Effector memory CD8-positive, alpha-beta T cell (primary cell): ENCODE measurements at regions not wholly inside any gene's neighbourhood (a gene's known extent, or its start where the extent isn't known, plus 50 kb on each side); places are given as distances from the start of the nearest gene placed in this dataset.
"Not testable (repeated sequence)": the region's sequence is repeated elsewhere in the genome, so short reads cannot be mapped to it uniquely, and the experiment has no call there.

ENCODE experiments used
- ATAC-seq: fragments of 150-1000 bp; cut with Tn5 transposase; replicated peaks from 2 replicates; pipeline ENCODE4 v1.10.0; 2021; ENCODE audit warnings: mild to moderate bottlenecking, moderate library complexity
- DNase-seq, 3 experiments: peaks; one replicate each; pipeline ENCODE4 v3.0.0; 2021
- H3K27ac Mint-ChIP-seq, 2 donors: one replicate each; pipeline ENCODE4 v1.8.0; 2022; ENCODE audit warnings: mild to moderate bottlenecking in 2 of 2, mixed read lengths in 2 of 2, moderate library complexity in 2 of 2
- H3K27me3 Mint-ChIP-seq, 2 donors: one replicate each; pipeline ENCODE4 v1.8.0; 2022; ENCODE audit warnings: mixed read lengths in 2 of 2
- H3K36me3 Mint-ChIP-seq: one replicate; pipeline ENCODE4 v1.8.0; 2022; ENCODE audit warnings: mild to moderate bottlenecking, moderate library complexity, mixed read lengths; ENCODE audit not compliant: insufficient read depth
- H3K4me1 Mint-ChIP-seq, 2 donors: one replicate each; pipeline ENCODE4 v1.8.0; 2022; ENCODE audit warnings: low read depth in 2 of 2, mixed read lengths in 2 of 2
- H3K4me3 Mint-ChIP-seq, 2 donors: one replicate each; pipeline ENCODE4 v1.8.0; 2022; ENCODE audit warnings: mild to moderate bottlenecking in 2 of 2, mixed read lengths in 2 of 2, moderate library complexity in 2 of 2
- H3K9me3 Mint-ChIP-seq, 2 donors: one replicate each; pipeline ENCODE4 v1.8.0; 2022; ENCODE audit warnings: mixed read lengths in 2 of 2

GRCh38 chr10:93232159-93232558 lies 158.5 kb downstream of the CYP26A1 start:
- H3K36me3 Mint-ChIP-seq, ATAC-seq, H3K4me1 Mint-ChIP-seq, H3K27ac Mint-ChIP-seq, H3K4me3 Mint-ChIP-seq, H3K9me3 Mint-ChIP-seq, DNase-seq: not testable (repeated sequence)
- peaks cover 33 to 40% of the 10 kb centered on the region in 2 donors for H3K27me3 Mint-ChIP-seq

- H3K27me3 Mint-ChIP-seq, result peaks cover 26 to 53% of the 10 kb centered on the region in 2 donors
- H3K27ac Mint-ChIP-seq, result not testable (repeated sequence)
Observed at GRCh38 chr10:93234940-93235339, 161.2 kb downstream of the CYP26A1 start.

GRCh38 chr10:93235686-93236085 lies 162.0 kb downstream of the CYP26A1 start:
- no peaks in the 10 kb centered on the region for H3K36me3 Mint-ChIP-seq
- no peaks in the 10 kb centered on the region for H3K4me1 Mint-ChIP-seq
- peaks cover 32 to 56% of the 10 kb centered on the region in 2 donors for H3K27me3 Mint-ChIP-seq
- no peak for DNase-seq
- ATAC-seq, result no peak
- no peak overlapping the region for H3K4me3 Mint-ChIP-seq
- H3K27ac Mint-ChIP-seq, result no peak overlapping the region
- H3K9me3 Mint-ChIP-seq, result no peaks in the 10 kb centered on the region

More at GRCh38 chr10:93234940-93235339, 161.2 kb downstream of the CYP26A1 start:
- not testable (repeated sequence) for H3K4me1 Mint-ChIP-seq, H3K9me3 Mint-ChIP-seq, DNase-seq, H3K4me3 Mint-ChIP-seq, ATAC-seq, H3K36me3 Mint-ChIP-seq

GRCh38 chr10:93236393-93237040 lies 162.8 kb downstream of the CYP26A1 start:
- Mint-ChIP-seq H3K9me3 (no peaks in the 10 kb centered on the region), H3K4me3 (no peak overlapping the region), H3K4me1 (no peaks in the 10 kb centered on the region), H3K27ac (no peak overlapping the region), H3K36me3 (no peaks in the 10 kb centered on the region), H3K27me3 (peaks cover 40 to 58% of the 10 kb centered on the region in 2 donors)
- DNase-seq (no peak), ATAC-seq (no peak)

GRCh38 chr10:93245147-93245546 lies 171.5 kb downstream of the CYP26A1 start:
- Mint-ChIP-seq H3K9me3 (no peaks in the 10 kb centered on the region), H3K27ac (no peak overlapping the region), H3K27me3 (peaks cover 34 to 51% of the 10 kb centered on the region in 2 donors), H3K36me3 (no peaks in the 10 kb centered on the region), H3K4me3 (no peak overlapping the region), H3K4me1 (no peaks in the 10 kb centered on the region)
- no peak for DNase-seq
- no peak for ATAC-seq

- DNase-seq, result no peak
- no peak for ATAC-seq
- Mint-ChIP-seq H3K36me3 (no peaks in the 10 kb centered on the region), H3K27me3 (peaks cover 27 to 45% of the 10 kb centered on the region in 2 donors), H3K4me3 (no peak overlapping the region), H3K9me3 (no peaks in the 10 kb centered on the region), H3K27ac (no peak overlapping the region), H3K4me1 (no peaks in the 10 kb centered on the region)
Observed at GRCh38 chr10:93245779-93246178, 172.1 kb downstream of the CYP26A1 start.

- Mint-ChIP-seq H3K36me3 (no peaks in the 10 kb centered on the region), H3K4me3 (no peak overlapping the region), H3K4me1 (no peaks in the 10 kb centered on the region), H3K27me3 (peaks cover 17 to 22% of the 10 kb centered on the region in 2 donors), H3K9me3 (no peaks in the 10 kb centered on the region), H3K27ac (no peak overlapping the region)
- no peak for ATAC-seq
- no peak for DNase-seq
Observed at GRCh38 chr10:93248583-93249227, 175.0 kb downstream of the CYP26A1 start.

GRCh38 chr10:93250010-93250409 lies 176.3 kb downstream of the CYP26A1 start:
- no peak overlapping the region for H3K4me3 Mint-ChIP-seq
- DNase-seq, result no peak
- no peaks in the 10 kb centered on the region for H3K36me3 Mint-ChIP-seq
- H3K27me3 Mint-ChIP-seq, result peaks cover 10 to 16% of the 10 kb centered on the region in 2 donors
- H3K9me3 Mint-ChIP-seq, result no peaks in the 10 kb centered on the region
- H3K4me1 Mint-ChIP-seq, result no peaks in the 10 kb centered on the region
- no peak for ATAC-seq
- H3K27ac Mint-ChIP-seq, result no peak overlapping the region

GRCh38 chr10:93254180-93254853 lies 180.6 kb downstream of the CYP26A1 start:
- DNase-seq (no peak), ATAC-seq (no peak)
- H3K27ac Mint-ChIP-seq, result no peak overlapping the region
- H3K36me3 Mint-ChIP-seq, result no peaks in the 10 kb centered on the region
- no peaks in the 10 kb centered on the region for H3K27me3 Mint-ChIP-seq
- H3K4me3 Mint-ChIP-seq, result no peak overlapping the region
- no peaks in the 10 kb centered on the region for H3K9me3 Mint-ChIP-seq
- no peaks in the 10 kb centered on the region for H3K4me1 Mint-ChIP-seq

- Mint-ChIP-seq H3K36me3 (no peaks in the 10 kb centered on the region), H3K9me3 (no peaks in the 10 kb centered on the region), H3K4me3 (no peak overlapping the region), H3K4me1 (no peaks in the 10 kb centered on the region), H3K27ac (no peak overlapping the region), H3K27me3 (no peaks in the 10 kb centered on the region)
- DNase-seq (no peak), ATAC-seq (no peak)
Observed at GRCh38 chr10:93255546-93255945, 181.9 kb downstream of the CYP26A1 start.
